ENCODE measurements at regions not wholly inside any gene's neighbourhood (a gene's known extent, or its start where the extent isn't known, plus 50 kb on each side); places are given as distances from the start of the nearest gene placed in this dataset.
"Not testable (repeated sequence)": the region's sequence is repeated elsewhere in the genome, so short reads cannot be mapped to it uniquely, and the experiment has no call there.

- no peak for DNase-seq
These were observed 1229.8 kb upstream of the WWC1 start for GRCh38 chr5:167061695-167062094.

- no peak for DNase-seq
These were observed 1228.3 kb upstream of the WWC1 start for GRCh38 chr5:167063116-167063515.

- DNase-seq = no peak
These were observed 1227.7 kb upstream of the WWC1 start for GRCh38 chr5:167063788-167064187.

- no peak for DNase-seq
These were observed 1227.2 kb upstream of the WWC1 start for GRCh38 chr5:167064198-167064776.

- no peak for DNase-seq
These were observed 1225.7 kb upstream of the WWC1 start for GRCh38 chr5:167065794-167066193.

GRCh38 chr5:167071981-167072610 lies 1219.3 kb upstream of the WWC1 start:
- no peak for DNase-seq

- no peak for DNase-seq
These were observed 1209.9 kb upstream of the WWC1 start for GRCh38 chr5:167081561-167081960.

GRCh38 chr5:167096816-167097215 lies 1194.6 kb upstream of the WWC1 start:
- no peak for DNase-seq

GRCh38 chr5:167104351-167104750 lies 1187.1 kb upstream of the WWC1 start:
- DNase-seq = no peak

GRCh38 chr5:167105941-167106340 lies 1185.5 kb upstream of the WWC1 start:
- DNase-seq = no peak

- no peak for DNase-seq
These were observed 1183.8 kb upstream of the WWC1 start for GRCh38 chr5:167107684-167108083.

GRCh38 chr5:167108266-167108665 lies 1183.2 kb upstream of the WWC1 start:
- DNase-seq = not testable (repeated sequence)

- DNase-seq = no peak
These were observed 1178.9 kb upstream of the WWC1 start for GRCh38 chr5:167112556-167112955.

GRCh38 chr5:167122267-167122666 lies 1169.2 kb upstream of the WWC1 start:
- DNase-seq = no peak

GRCh38 chr5:167123126-167123525 lies 1168.3 kb upstream of the WWC1 start:
- no peak for DNase-seq

GRCh38 chr5:167128581-167128980 lies 1162.9 kb upstream of the WWC1 start:
- no peak for DNase-seq

- no peak for DNase-seq
These were observed 1150.7 kb upstream of the WWC1 start for GRCh38 chr5:167140548-167141291.

GRCh38 chr5:167143716-167144115 lies 1147.7 kb upstream of the WWC1 start:
- DNase-seq = no peak

- no peak for DNase-seq
These were observed 1145.6 kb upstream of the WWC1 start for GRCh38 chr5:167145841-167146240.

- no peak for DNase-seq
These were observed 1143.6 kb upstream of the WWC1 start for GRCh38 chr5:167147879-167148278.

- DNase-seq = no peak
These were observed 1140.8 kb upstream of the WWC1 start for GRCh38 chr5:167150661-167151060.

GRCh38 chr5:167152561-167152960 lies 1138.9 kb upstream of the WWC1 start:
- no peak for DNase-seq

GRCh38 chr5:167155387-167156005 lies 1135.9 kb upstream of the WWC1 start:
- no peak for DNase-seq

GRCh38 chr5:167156446-167156845 lies 1135.0 kb upstream of the WWC1 start:
- DNase-seq = no peak

Data from NCI-H1436 (cell line).